HG03060 (cell line): ENCODE measurements at regions not wholly inside any gene's neighbourhood (a gene's known extent, or its start where the extent isn't known, plus 50 kb on each side); places are given as distances from the start of the nearest gene placed in this dataset.
"Not testable (repeated sequence)": the region's sequence is repeated elsewhere in the genome, so short reads cannot be mapped to it uniquely, and the experiment has no call there.

ENCODE experiments used
- ATAC-seq: cut with Tn5 transposase; IDR thresholded peaks from one replicate; pipeline ENCODE4 v1.9.1; 2021; ENCODE audit warnings: low read depth, moderate number of reproducible peaks; ENCODE audit not compliant: unreplicated experiment

DNA sequence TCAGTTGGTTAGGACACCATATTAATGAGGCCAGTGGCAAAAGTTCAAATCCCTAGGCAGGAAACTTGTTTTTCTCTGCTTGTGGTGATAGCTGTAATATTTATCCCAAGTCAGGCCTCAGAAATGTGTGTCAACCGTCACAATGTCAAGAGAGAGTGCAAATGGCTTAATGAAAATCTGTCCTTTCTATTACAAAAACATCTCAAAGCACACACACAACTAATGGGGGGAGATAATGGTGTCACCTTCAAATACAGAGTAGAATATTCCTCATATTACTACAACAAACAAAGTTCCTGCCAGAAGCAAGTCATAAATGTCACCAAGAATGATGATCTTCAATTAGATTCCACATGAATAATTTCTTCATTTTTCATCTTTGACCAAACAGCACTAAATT lies 127.2 kb upstream of the MARCHF11 start:
- no peak for ATAC-seq

DNA sequence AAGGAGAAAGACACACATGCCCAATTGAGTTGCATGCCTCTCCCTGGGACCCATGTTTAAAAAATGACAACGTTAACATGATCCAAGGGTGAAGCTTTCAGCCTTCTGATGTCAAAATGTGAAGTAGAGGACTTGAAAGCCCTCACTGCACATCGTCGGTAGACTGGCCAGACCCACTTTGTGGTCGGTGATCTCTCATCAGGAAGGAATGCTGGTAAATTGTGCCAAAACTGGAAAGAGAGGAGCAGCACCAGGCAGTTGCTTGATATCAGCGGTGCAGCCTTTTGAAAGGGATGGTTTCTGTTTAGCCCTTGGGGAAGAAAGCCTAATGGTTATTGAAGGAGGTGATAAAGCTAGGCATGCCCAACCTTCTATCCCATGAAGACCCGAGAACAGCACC lies 125.3 kb upstream of the MARCHF11 start:
- no peak for ATAC-seq

DNA sequence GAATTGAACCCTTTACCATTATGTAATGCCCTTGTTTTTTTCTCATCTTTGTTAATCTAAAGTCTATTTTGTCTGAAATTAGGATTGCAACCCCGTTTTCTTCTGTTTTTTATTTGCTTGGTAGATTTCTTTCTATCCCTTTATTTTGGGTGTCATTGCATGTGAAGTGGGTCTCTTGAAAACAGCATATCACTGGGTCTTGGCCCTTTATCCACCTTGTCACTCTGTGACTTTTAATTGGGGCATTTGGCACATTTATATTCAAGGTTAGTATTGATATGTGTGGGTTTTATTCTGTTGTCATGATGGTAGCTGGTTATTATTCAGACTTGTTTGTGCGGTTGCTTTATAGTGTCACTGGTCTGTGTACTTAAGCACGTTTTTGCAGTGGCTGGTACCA lies 117.4 kb upstream of the MARCHF11 start:
- ATAC-seq, result no peak

DNA sequence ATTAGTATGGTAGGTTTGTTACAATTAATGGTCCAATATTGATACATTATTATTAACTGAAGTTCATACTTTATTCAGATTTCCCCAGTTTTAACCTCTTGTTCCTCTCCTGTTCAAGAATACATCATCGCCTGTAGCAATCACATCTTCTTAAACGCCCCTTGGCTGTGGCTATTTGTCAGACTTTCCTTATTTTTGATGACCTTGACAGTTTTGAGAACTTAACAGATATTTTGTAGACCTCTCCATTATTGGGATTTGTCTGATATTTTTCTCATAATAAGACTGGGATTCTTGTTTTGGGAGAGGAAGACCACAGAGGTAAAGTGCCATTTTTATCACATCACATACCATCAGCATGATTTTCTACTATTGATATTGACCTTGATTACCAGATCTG lies 112.3 kb upstream of the MARCHF11 start:
- no peak for ATAC-seq

DNA sequence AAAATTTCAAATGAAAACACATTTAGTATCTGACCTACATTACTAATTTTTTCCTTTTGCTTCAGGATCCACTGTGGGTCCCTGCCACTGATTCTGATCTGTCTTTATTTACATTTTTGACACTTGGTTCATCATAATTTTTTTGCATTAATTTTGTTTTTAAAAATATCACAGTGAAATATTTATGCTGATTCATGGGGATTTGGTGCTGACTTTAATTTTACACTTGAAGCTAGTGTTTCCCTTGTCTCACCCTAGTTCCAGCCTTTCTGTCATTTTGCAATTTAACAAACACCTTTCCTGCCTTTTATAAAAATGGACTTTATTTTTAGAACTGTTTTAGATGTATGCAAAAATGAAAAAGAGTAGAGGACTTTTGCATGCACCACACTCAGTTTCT lies 111.9 kb upstream of the MARCHF11 start:
- no peak for ATAC-seq

DNA sequence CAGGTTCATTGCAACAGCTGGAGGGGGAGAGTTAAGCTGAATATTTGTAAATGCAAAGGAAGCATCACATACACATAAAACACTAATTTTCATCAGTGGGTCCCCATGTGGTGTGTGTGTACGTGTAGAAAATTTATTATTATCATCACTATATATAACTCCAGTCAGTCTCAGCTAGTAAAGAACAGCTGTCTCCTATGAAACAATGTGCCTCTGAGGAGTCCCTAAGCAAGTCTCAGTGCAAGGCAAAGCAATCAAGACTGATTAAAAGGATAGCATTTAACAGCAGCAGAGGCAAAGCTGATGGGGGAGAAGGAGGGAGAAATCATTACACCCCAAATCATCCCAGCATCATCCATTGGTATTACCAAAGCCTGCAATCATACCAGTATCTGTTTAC lies 104.2 kb upstream of the MARCHF11 start:
- no peak for ATAC-seq

DNA sequence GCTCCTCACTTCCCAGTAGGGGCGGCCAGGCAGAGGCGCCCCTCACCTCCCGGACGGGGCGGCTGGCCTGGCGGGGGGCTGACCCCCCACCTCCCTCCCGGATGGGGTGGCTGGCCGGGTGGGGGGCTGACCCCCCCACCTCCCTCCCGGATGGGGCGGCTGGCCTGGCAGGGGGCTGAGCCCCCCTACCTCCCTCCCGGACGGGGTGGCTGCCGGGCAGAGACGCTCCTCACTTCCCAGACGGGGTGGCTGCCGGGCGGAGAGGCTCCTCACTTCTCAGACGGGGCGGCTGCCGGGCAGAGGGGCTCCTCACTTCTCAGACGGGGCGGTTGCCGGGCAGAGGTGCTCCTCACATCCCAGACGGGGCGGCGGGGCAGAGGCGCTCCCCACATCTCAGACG lies 97.3 kb upstream of the MARCHF11 start:
- not testable (repeated sequence) for ATAC-seq

DNA sequence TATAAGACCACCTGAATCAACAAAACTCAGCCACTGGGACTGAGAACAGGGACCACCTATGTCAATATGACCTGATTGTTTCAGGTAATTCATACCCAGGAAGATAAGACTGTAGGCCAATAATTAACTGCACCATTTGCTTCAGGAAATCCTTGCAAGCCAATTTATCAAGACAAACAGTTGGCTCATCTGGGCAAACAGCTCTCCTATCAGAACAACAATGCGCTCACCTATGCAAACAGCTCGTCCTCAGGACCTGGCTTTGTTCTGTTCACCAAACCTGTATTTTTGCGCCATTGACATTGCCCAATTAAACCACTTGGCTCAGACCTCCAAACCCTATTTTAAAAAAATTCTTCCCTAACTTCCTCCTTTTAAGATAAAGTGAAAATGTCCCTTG lies 92.3 kb upstream of the MARCHF11 start:
- no peak for ATAC-seq

DNA sequence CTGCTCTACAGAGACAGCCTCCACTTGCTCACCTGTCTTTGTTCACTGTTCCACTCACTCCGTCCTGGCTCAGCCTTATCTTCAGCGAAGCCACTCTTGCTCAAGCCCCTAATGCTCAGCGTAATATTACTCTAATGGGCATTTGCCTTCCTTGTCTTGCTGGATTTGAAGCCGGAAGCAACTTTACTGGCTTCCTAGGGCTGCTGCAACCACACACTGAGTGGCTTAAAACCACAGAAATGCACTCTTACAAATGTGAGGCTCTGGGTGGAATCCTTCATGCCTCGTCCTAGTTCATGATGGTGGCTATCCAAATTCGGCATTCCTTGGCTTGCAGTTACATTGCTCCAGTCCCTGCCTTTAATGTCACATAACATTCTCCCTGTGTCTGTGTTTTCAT lies 85.5 kb upstream of the MARCHF11 start:
- ATAC-seq, result no peak

DNA sequence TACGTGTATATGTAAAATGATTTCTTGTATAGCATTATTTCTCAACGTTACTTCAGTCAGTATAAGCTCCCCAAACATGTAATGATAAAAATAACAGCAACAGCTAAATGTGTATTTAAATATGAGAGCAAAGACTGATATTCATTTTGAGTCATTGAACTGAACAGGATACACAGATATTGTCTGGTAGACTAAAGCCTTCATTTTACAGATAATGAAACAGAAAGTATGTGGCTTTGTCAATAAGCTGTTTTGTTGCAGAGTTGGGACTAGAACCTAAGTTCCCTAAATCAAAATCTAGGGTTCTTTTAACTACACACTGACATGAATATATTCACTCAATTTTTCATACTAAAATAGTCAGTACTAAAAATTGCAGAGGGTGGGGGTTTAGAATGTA lies 80.4 kb upstream of the MARCHF11 start:
- no peak for ATAC-seq

DNA sequence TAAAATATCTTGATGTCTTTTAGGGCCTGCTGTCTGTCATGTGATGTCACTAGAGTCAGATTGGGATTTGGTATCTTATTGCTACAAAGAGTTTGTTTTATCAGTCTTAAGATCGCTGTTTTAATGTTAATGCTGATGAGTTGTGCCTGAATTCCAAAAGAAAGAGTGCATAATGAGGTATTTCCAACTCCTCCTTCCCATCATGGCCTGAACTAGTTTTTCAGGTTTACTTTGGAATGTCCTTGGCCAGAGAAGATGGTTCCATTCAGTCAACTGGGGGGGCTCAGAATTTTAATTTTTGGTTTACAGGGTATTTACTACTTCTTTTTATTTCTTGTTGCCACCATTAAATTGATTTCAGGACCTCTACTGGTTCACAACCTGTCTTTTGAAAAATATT lies 74.3 kb upstream of the MARCHF11 start:
- no peak for ATAC-seq

DNA sequence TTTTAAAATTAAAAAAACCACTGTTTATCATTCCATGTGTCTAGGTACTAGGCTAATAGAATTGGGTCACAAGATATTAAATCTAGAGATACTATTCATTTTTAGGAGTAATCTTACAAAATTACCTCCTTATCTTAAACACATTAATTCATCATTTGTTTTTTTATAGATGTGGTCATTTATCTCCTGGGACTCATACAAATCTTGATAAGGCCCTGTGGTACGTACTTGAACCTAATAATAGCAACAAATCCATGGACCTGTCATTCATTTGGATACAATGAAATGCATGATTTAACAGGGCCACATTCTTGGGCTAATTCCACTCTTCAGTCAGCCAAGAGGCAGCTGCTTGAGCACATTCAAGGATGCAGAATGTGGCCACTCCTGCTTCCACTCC lies 66.4 kb upstream of the MARCHF11 start:
- ATAC-seq, result no peak

DNA sequence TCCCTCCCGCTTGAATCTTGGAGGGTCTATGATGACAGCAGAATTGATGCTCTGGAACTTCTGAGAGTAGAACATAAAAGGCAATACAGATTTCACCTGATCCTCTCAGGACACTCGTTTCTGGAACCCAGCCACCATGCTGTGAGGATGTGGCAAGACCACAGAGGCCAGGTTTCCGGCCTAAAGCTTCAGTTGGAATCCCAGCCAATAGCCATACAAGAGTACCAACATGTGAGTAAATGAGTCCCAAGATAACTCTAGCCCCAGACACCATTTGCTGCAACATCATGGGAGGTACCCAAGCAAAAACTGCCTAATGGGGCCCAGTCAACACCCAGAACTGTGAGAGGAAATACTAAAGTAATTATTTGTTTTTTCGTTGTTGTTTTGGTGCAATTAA lies 65.7 kb upstream of the MARCHF11 start:
- no peak for ATAC-seq

DNA sequence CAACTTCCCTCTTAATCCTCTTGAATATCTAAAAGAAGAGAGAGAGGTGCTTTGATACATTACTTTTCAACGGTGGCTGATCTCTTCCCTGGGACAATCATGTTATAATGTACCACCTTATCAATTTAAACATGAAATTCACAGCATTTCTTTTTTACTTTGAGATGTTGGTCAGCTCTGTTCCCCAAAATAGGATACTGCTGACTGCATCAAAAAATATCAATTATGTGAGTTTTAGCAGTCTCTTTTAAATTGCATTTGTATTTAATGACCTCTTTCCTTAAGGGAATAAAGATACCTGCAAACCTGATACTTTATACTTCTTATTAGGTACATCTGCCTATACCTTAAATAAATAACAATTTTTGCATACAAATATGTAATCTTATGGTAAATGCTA lies 58.4 kb upstream of the MARCHF11 start:
- ATAC-seq, result no peak

DNA sequence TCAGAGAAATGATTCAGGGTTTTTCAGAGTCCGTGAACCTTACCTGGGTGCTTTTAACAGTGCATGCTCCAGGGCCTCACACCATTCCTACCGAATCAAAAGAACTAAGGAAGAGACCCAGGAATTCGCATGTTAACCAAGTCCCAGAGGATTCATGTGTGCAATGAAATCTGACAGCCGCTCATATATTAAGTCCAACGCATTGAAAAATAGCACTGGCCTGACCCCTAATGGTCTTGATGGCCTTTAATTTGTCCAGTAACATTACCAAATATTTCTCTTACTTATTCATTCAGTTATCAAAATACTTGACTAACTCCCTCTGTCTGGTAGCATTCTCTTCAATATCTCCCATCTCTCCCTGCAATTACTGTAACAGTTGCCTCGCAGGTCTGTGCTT lies 55.0 kb upstream of the MARCHF11 start:
- no peak for ATAC-seq

DNA sequence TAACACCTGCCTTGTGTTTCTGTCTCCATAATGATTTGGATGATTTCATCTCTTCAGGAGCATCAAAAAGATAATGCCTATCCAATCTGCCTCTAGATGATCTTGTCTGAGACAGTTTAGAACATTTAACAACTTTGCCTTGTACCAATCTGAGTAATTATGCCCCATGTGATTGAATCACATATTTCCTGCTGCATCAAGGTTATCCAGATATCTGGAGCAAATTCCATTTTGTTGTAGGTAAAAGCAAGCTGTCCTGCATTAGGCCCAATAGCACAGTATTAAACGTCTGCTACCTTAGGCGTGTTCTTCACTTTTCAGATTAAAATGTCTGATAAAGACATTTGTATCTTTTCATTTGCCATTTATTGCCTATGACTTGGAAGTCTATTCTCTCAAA lies 54.1 kb upstream of the MARCHF11 start:
- no peak for ATAC-seq

DNA sequence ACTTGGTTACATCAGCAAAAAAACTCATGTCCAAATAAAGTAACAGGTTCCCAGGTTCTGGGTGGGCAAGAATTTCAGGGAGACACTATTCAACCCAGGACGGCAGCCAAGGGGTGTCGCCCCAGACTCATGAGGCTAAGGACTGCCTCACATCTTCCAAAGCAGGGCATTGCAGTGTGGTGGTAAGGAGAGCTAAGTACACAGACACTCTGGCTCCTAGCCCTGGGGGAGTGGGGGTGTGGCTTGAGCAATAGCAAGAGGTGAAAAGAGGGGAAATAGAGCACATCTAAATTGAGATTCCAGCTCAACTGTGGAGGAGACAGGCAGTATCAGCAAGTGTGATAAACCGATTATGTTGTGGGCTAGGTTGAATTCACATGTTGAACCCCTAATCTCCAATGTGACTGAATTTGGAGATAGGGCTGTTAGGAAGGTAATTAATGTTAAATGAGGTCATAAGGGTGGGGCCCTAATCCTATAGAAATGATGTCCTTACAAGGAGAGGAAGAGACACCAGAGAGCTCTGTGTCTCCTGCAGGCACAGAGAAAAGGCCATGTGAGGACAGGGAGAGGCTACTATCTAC lies 49.9 kb upstream of the MARCHF11 start:
- no peak for ATAC-seq
